ENCODE measurements at regions not wholly inside any gene's neighbourhood (a gene's known extent, or its start where the extent isn't known, plus 50 kb on each side); places are given as distances from the start of the nearest gene placed in this dataset.

DNA sequence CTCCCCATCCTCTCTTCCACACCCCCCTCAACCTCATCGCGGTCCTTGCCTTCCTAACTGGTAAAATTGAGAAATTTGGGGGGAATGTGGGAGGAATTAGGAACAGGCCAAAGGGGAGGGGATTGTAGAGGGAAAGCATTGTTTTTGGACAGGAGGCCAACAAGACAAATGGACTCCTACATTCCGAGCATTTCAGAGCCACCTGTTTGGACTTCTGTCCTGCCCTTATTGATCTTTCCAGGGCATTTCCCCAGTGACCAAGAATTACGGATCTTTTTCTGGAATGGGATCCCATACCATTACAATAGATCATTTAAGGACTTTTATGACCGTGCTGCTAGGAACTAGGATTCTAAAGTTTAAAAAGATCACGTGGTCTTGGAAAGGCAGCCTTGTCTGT is 221.3 kb upstream of the ASIC2 start:
- ATAC-seq (replicated peaks in 1 of 2) = no peak
- H3K4me3 Mint-ChIP-seq = no peak overlapping the region
- no peaks in the 10 kb centered on the region for H3K9me3 Mint-ChIP-seq
- no peak for DNase-seq
- H3K4me1 Mint-ChIP-seq (ENCODE audit: low read depth) = peaks cover 6% of the 10 kb centered on the region
- H3K27ac Mint-ChIP-seq = no peak overlapping the region
- H3K36me3 Mint-ChIP-seq (ENCODE audit: insufficient read depth in 2 of 2) = no peaks in the 10 kb centered on the region
- H3K27me3 Mint-ChIP-seq (ENCODE audit: low read depth) = peaks cover 5% of the 10 kb centered on the region

DNA sequence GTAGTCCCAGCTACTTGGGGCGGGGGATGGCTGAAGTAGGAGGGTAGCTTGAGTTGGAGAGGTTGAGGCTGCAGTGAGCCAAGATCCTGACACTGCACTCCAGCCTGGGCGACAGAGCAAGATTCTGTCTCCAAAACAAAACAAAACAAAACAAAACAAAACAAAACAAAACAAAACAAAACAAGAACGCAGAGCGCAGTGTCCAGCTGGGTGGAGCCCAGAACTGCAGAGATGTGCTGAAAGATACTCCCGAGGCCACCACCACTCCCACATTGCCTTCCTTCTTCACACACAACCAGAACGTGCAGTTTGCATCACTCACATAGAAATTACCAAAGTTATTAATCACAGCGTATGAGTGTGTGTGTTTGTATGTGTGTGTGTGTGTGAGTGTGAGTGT is 222.9 kb upstream of the ASIC2 start:
- Mint-ChIP-seq H3K4me3 (no peak overlapping the region), H3K4me1 (ENCODE audit: low read depth) (peaks cover 6% of the 10 kb centered on the region), H3K9me3 (no peaks in the 10 kb centered on the region), H3K27me3 (ENCODE audit: low read depth) (no peaks in the 10 kb centered on the region), H3K36me3 (ENCODE audit: insufficient read depth in 2 of 2) (no peaks in the 10 kb centered on the region), H3K27ac (no peak overlapping the region)
- DNase-seq = no peak
- ATAC-seq (replicated peaks in 1 of 2) = no peak

- H3K9me3 Mint-ChIP-seq = no peaks in the 10 kb centered on the region
- H3K27ac Mint-ChIP-seq = no peak overlapping the region
- DNase-seq (no peak), ATAC-seq (replicated peaks in 1 of 2) (no peak)
- H3K36me3 Mint-ChIP-seq (ENCODE audit: insufficient read depth in 2 of 2) = no peaks in the 10 kb centered on the region
- no peaks in the 10 kb centered on the region for H3K27me3 Mint-ChIP-seq (ENCODE audit: low read depth)
- no peak overlapping the region for H3K4me3 Mint-ChIP-seq
- H3K4me1 Mint-ChIP-seq (ENCODE audit: low read depth) = peaks cover 1% of the 10 kb centered on the region
These were observed 223.6 kb upstream of the ASIC2 start for GRCh38 chr17:33516645-33517044.

GRCh38 chr17:33517746-33518145 is 224.7 kb upstream of the ASIC2 start:
- no peaks in the 10 kb centered on the region for H3K27me3 Mint-ChIP-seq (ENCODE audit: low read depth)
- no peak overlapping the region for H3K4me3 Mint-ChIP-seq
- no peak overlapping the region for H3K27ac Mint-ChIP-seq
- ATAC-seq (replicated peaks in 1 of 2) (no peak), DNase-seq (no peak)
- no peaks in the 10 kb centered on the region for H3K36me3 Mint-ChIP-seq (ENCODE audit: insufficient read depth in 2 of 2)
- no peaks in the 10 kb centered on the region for H3K9me3 Mint-ChIP-seq
- no peaks in the 10 kb centered on the region for H3K4me1 Mint-ChIP-seq (ENCODE audit: low read depth)

DNA sequence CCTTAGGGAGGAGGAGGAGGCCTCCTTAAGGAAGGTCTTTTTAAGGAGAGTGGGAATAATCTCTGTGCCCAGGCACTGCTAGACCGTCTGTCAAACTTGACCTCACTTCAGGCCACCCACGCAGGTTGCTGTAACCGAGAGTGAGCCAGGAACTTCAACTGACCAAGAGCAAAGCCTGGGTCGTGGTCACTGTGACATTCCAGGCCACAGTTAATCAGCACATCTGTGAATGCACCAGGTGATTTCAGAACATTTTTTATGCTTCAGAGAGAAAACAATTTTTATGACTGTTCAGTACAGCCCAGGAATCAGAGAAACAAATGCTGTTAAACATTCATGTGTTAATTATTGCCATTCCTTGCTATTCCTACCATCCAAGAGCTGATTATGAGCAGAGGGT is 226.6 kb upstream of the ASIC2 start:
- ATAC-seq (replicated peaks in 1 of 2) (no peak), DNase-seq (no peak)
- Mint-ChIP-seq H3K4me3 (no peak overlapping the region), H3K9me3 (no peaks in the 10 kb centered on the region), H3K36me3 (ENCODE audit: insufficient read depth in 2 of 2) (no peaks in the 10 kb centered on the region), H3K4me1 (ENCODE audit: low read depth) (no peaks in the 10 kb centered on the region), H3K27me3 (ENCODE audit: low read depth) (peaks cover 8% of the 10 kb centered on the region), H3K27ac (no peak overlapping the region)

GRCh38 chr17:33520426-33521330 is 227.6 kb upstream of the ASIC2 start:
- H3K27ac Mint-ChIP-seq = no peak overlapping the region
- DNase-seq = peak; percentile 44 to 62
- no peaks in the 10 kb centered on the region for H3K4me1 Mint-ChIP-seq (ENCODE audit: low read depth)
- no peaks in the 10 kb centered on the region for H3K36me3 Mint-ChIP-seq (ENCODE audit: insufficient read depth in 2 of 2)
- H3K4me3 Mint-ChIP-seq = no peak overlapping the region
- peak in 1 of 2 donors; percentile 49 for ATAC-seq (replicated peaks in 1 of 2)
- no peaks in the 10 kb centered on the region for H3K9me3 Mint-ChIP-seq
- H3K27me3 Mint-ChIP-seq (ENCODE audit: low read depth) = peaks cover 8% of the 10 kb centered on the region

DNA sequence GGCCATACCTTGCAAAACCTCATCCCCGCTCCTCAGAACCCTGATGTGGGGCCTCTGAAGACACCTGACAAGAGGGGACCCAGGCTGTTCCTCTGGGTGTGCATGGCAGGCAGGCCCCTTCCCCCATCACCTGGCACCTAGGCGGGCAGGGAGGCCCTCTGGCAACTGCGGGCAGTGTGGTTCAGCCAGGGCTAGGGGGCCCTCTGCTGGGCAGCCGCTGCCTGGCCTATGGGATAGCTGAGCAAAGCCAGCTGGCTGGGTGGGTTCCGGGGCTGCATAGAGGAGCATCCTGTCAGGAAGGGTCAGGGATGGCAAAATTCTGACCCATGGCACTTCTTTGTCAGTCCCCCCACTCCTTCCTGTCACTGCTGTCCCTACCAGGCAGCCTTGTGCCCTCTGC is 228.7 kb upstream of the ASIC2 start:
- H3K27me3 Mint-ChIP-seq (ENCODE audit: low read depth) = peaks cover 8% of the 10 kb centered on the region
- H3K9me3 Mint-ChIP-seq = no peaks in the 10 kb centered on the region
- DNase-seq = no peak
- H3K36me3 Mint-ChIP-seq (ENCODE audit: insufficient read depth in 2 of 2) = no peaks in the 10 kb centered on the region
- no peak overlapping the region for H3K27ac Mint-ChIP-seq
- no peaks in the 10 kb centered on the region for H3K4me1 Mint-ChIP-seq (ENCODE audit: low read depth)
- no peak overlapping the region for H3K4me3 Mint-ChIP-seq
- no peak for ATAC-seq (replicated peaks in 1 of 2)

GRCh38 chr17:33522623-33523022 is 229.5 kb upstream of the ASIC2 start:
- peaks cover 0 to 4% of the 10 kb centered on the region in 2 donors for H3K36me3 Mint-ChIP-seq (ENCODE audit: insufficient read depth in 2 of 2)
- no peak overlapping the region for H3K4me3 Mint-ChIP-seq
- H3K9me3 Mint-ChIP-seq = peaks cover 0 to 4% of the 10 kb centered on the region in 2 donors
- ATAC-seq (replicated peaks in 1 of 2) (no peak), DNase-seq (no peak)
- H3K4me1 Mint-ChIP-seq (ENCODE audit: low read depth) = no peaks in the 10 kb centered on the region
- H3K27ac Mint-ChIP-seq = no peak overlapping the region
- H3K27me3 Mint-ChIP-seq (ENCODE audit: low read depth) = peaks cover 8% of the 10 kb centered on the region

DNA sequence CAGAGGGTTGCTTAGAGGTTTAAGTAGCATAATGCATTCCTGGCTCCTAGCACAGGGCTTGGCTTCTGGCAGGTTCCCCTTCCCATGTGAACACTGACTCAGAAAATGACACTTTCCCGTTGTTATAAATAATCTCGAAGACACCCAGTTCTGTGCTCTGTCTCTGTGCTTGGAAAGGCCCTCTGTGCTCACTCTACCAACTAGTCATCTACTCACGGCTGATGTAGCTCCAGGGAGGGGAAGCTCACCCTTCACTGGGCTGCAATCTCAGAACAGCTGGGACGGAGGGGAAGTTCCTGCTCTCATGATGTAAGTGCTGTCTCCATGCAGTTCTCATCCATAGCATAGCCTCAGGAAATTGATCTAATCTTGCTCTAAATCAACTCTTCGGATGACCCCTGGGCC is 230.5 kb upstream of the ASIC2 start:
- Mint-ChIP-seq H3K27ac (no peak overlapping the region), H3K4me1 (ENCODE audit: low read depth) (no peaks in the 10 kb centered on the region), H3K4me3 (no peak overlapping the region), H3K36me3 (ENCODE audit: insufficient read depth in 2 of 2) (peaks cover 0 to 4% of the 10 kb centered on the region in 2 donors), H3K27me3 (ENCODE audit: low read depth) (peaks cover 8% of the 10 kb centered on the region), H3K9me3 (peaks cover 0 to 4% of the 10 kb centered on the region in 2 donors)
- no peak for ATAC-seq (replicated peaks in 1 of 2)
- no peak for DNase-seq

GRCh38 chr17:33525186-33525585 is 232.1 kb upstream of the ASIC2 start:
- ATAC-seq (replicated peaks in 1 of 2) = no peak
- H3K4me3 Mint-ChIP-seq = no peak overlapping the region
- H3K4me1 Mint-ChIP-seq (ENCODE audit: low read depth) = no peaks in the 10 kb centered on the region
- H3K9me3 Mint-ChIP-seq = peaks cover 0 to 4% of the 10 kb centered on the region in 2 donors
- no peak for DNase-seq
- H3K27ac Mint-ChIP-seq = no peak overlapping the region
- H3K36me3 Mint-ChIP-seq (ENCODE audit: insufficient read depth in 2 of 2) = peaks cover 0 to 4% of the 10 kb centered on the region in 2 donors
- peaks cover 8% of the 10 kb centered on the region for H3K27me3 Mint-ChIP-seq (ENCODE audit: low read depth)

- Mint-ChIP-seq H3K36me3 (ENCODE audit: insufficient read depth in 2 of 2) (peaks cover 0 to 4% of the 10 kb centered on the region in 2 donors), H3K27me3 (ENCODE audit: low read depth) (peaks cover 8% of the 10 kb centered on the region), H3K27ac (no peak overlapping the region), H3K4me1 (ENCODE audit: low read depth) (no peaks in the 10 kb centered on the region), H3K9me3 (peaks cover 0 to 4% of the 10 kb centered on the region in 2 donors), H3K4me3 (no peak overlapping the region)
- DNase-seq (no peak), ATAC-seq (replicated peaks in 1 of 2) (no peak)
These were observed 233.6 kb upstream of the ASIC2 start for GRCh38 chr17:33526717-33527116.

DNA sequence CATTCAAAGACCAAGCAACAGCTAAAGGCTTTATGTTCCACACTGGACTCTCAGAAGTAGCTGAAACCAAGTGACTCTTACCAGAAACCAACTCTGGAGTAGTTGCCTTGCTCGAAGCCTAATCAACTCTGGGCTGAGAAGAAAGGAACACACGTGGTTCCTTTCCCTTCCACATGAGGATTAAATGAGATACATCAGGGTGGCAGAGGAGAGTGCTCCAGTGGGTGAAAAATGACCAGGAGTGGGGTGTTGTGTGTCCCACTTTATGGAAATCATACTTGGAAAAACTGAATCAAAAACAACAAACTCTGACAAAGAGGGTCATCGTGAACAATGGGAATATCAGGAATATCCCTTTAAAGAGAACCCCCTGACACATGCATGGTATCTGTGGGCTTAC is 234.2 kb upstream of the ASIC2 start:
- Mint-ChIP-seq H3K36me3 (ENCODE audit: insufficient read depth in 2 of 2) (peaks cover 0 to 4% of the 10 kb centered on the region in 2 donors), H3K4me1 (ENCODE audit: low read depth) (no peaks in the 10 kb centered on the region), H3K27me3 (ENCODE audit: low read depth) (peaks cover 8% of the 10 kb centered on the region), H3K4me3 (no peak overlapping the region), H3K27ac (no peak overlapping the region), H3K9me3 (peaks cover 0 to 4% of the 10 kb centered on the region in 2 donors)
- DNase-seq (no peak), ATAC-seq (replicated peaks in 1 of 2) (no peak)

DNA sequence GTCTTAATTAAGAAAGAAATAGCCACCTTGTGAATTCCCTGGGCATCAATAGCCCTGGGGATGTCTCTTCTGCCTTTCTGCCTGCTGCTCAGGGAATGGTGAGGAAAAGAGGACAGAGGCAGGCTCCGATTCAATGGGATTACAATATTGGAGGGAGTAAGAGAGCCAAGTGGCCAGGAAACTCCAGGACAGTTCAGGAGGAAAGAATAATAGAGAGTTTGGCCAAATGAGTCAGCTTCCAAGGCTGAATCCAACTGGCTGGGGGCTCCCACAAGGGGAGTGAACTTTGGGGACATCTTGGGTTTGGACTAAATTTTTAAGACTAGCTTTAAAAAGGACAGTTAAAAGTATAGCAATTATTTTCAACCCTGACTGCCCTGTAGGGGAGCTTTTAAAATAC is 235.8 kb upstream of the ASIC2 start:
- peaks cover 0 to 4% of the 10 kb centered on the region in 2 donors for H3K36me3 Mint-ChIP-seq (ENCODE audit: insufficient read depth in 2 of 2)
- no peaks in the 10 kb centered on the region for H3K4me1 Mint-ChIP-seq (ENCODE audit: low read depth)
- H3K27ac Mint-ChIP-seq = no peak overlapping the region
- ATAC-seq (replicated peaks in 1 of 2) (no peak), DNase-seq (no peak)
- no peak overlapping the region for H3K4me3 Mint-ChIP-seq
- H3K9me3 Mint-ChIP-seq = peaks cover 0 to 4% of the 10 kb centered on the region in 2 donors
- peaks cover 3% of the 10 kb centered on the region for H3K27me3 Mint-ChIP-seq (ENCODE audit: low read depth)

DNA sequence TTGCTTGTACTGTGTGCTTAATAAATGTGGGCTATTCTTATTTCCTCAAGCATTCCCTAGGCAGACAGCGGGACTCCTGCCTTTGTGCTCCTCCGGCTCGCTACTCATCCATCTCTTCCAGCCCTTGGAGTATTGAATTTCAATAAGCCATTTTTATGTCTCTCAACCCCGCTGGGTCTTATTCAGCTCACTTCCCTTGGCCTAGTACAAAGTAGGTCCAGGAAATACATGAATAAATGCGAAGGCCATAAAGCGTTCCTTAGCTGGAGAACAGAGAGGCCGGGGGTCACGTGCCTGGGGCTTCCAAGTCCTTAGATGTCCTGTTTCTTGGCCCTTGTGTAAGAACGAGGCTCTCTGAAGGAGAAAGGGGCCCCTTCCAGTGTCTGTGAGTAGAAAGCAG is 236.7 kb upstream of the ASIC2 start:
- ATAC-seq (replicated peaks in 1 of 2) (no peak), DNase-seq (no peak)
- Mint-ChIP-seq H3K36me3 (ENCODE audit: insufficient read depth in 2 of 2) (peaks cover 0 to 4% of the 10 kb centered on the region in 2 donors), H3K27ac (no peak overlapping the region), H3K27me3 (ENCODE audit: low read depth) (no peaks in the 10 kb centered on the region), H3K4me1 (ENCODE audit: low read depth) (no peaks in the 10 kb centered on the region), H3K4me3 (no peak overlapping the region), H3K9me3 (peaks cover 0 to 4% of the 10 kb centered on the region in 2 donors)

Data from activated T-cell treated with anti-CD3 and anti-CD28 coated beads, Interleukin-2, amount 50 U/mL, for 72 hours (primary cell).